ENCODE measurements at regions not wholly inside any gene's neighbourhood (a gene's known extent, or its start where the extent isn't known, plus 50 kb on each side); places are given as distances from the start of the nearest gene placed in this dataset.

GRCh38 chr2:216770717-216771116 lies 75.4 kb upstream of the IGFBP5 start:
- TF ChIP-seq CTCF (IDR thresholded peaks at IDR 0.05) (no peak), POLR2A (IDR thresholded peaks at IDR 0.05) (no peak)
